ENCODE measurements at regions not wholly inside any gene's neighbourhood (a gene's known extent, or its start where the extent isn't known, plus 50 kb on each side); places are given as distances from the start of the nearest gene placed in this dataset.

DNA sequence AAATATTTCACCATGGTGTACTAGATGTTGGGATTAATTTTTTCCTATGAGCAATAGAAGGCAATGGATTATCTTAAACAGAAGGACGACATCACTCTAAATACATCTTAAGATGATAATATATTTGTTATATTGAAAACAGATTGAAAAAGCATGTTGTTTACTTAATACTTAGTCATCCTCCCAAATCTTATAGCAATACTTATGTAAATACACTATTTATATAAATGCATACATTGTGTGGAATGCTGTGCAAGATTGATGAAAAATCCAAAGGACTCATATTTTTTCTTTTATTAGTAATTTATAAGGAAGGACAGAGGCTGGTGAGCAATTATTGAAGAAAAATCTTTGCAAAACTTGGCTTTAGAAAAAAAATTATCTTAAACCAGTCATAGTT is 593.5 kb downstream of the MMUT start:
- no peak for ATAC-seq
- intact Hi-C loops (cut with DNase I): no loop called here
- no peak for DNase-seq (ENCODE audit: low spot score)

DNA sequence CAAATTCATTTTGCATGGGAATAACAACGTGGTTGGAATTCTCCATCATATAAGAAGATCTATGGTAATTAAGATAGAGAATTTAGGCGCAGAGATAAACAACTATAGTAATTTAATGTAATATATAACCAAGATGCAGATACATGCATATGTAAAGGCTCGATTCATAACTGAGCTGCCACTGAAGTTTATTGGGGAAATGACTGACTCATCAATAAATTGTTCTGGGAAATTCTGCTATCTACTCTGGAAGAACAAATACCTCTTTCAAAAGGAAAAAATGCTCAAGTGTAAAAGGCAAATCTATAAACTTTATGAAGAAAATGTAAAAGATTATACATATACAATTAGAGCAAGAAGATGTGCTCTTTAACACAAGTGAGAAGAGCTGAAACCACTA is 596.4 kb downstream of the MMUT start:
- ATAC-seq (no peak), DNase-seq (ENCODE audit: low spot score) (no peak)
- intact Hi-C loops (cut with DNase I): no loop called here

GRCh38 chr6:48860175-48860574 is 602.9 kb downstream of the MMUT start:
- intact Hi-C loops (cut with DNase I): no loop called here
- no peak for ATAC-seq
- DNase-seq (ENCODE audit: low spot score): no peak

GRCh38 chr6:48859562-48860123 is 603.4 kb downstream of the MMUT start:
- no peak for DNase-seq (ENCODE audit: low spot score)
- no peak for ATAC-seq
- intact Hi-C loops (cut with DNase I): no loop called here

DNA sequence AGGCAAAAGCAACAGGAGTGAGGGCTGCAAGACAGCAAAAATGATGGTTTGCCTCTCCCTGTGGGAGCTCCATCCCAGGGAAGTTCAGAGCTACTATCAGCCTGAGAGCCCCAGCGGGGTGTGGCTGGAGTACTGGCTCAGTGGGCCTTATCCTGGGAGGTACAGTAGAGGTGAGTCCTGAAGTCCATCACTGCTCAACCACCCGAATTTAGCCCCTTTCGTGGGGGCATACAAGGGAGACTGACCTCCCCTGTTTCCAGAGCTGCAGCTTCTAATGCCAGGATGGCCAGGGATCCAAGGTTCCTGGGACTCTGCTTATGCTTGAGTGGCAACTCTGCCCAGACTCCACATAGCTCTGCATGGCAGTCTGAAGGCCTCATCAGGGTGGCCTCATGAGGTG is 617.8 kb downstream of the MMUT start:
- DNase-seq (ENCODE audit: low spot score) (no peak), ATAC-seq (no peak)
- intact Hi-C loops (cut with DNase I): no loop called here

DNA sequence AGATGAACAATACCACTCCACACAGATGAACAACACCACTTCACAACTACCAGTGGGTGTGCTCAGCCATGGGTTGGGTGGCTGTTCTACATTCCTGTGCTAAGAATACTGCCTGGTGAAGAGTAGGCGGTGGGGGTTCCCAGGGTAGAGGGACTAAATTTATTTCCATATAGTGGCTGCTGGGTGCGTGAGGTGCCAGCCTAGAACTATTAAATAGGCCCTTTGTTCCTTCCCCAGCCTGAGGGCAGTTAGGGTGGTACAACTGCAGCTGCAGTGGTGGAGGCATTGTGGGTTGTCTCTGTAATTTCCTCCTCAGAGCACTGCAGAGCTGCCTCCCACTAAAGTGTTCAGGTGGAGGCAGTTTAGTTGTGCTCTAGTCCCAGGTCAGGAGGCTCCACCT is 618.4 kb downstream of the MMUT start:
- intact Hi-C loops (cut with DNase I): loop anchor here (5.0 kb wide), 1 partner anchor 1377 kb away; no protein-coding TSS in a partner anchor
- ATAC-seq: no peak
- no peak for DNase-seq (ENCODE audit: low spot score)

DNA sequence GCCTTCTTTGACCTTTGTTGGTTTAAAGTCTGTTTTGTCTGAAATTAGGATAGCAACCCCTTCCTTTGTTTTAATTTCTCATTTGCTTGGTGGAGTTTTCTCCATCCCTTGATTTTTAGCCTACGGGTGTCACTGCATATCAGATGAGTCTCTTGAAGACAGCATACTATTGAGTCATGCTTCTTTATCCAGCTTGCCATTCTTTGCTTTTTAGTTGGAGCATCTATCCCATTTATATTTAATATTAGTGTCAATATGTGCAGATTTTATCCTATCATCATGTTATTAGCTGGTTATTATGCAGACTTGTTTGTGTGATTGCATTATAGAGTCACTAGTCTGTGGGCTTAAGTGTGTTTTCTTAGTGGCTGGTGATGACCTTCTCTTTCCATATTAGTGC is 622.2 kb downstream of the MMUT start:
- intact Hi-C loops (cut with DNase I): loop anchor here (5.0 kb wide), 1 partner anchor 1374 kb away; no protein-coding TSS in a partner anchor
- ATAC-seq (no peak), DNase-seq (ENCODE audit: low spot score) (no peak)

DNA sequence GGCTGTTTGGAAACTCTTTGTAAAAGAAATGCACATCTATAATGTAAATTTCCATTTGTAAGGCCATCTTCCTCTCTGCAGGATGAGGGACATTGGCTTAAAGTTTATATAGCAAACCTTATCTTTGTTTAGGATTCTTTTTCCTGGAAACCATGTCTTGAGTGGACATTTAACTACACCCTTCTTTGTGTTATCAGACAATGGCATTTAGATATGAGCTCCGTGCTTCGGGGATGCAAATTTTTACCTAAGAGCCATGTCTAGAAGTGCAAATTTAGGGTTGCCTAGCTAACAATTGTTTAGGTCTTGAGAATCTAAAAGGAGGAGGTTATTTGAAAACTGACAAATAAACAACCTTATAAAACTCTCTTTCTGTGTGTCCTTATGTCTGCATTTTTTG is 623.8 kb downstream of the MMUT start:
- intact Hi-C loops (cut with DNase I): no loop called here
- ATAC-seq: no peak
- no peak for DNase-seq (ENCODE audit: low spot score)

- ATAC-seq: no peak
Observed at GRCh38 chr6:48837744-48838143, 625.3 kb downstream of the MMUT start.

DNA sequence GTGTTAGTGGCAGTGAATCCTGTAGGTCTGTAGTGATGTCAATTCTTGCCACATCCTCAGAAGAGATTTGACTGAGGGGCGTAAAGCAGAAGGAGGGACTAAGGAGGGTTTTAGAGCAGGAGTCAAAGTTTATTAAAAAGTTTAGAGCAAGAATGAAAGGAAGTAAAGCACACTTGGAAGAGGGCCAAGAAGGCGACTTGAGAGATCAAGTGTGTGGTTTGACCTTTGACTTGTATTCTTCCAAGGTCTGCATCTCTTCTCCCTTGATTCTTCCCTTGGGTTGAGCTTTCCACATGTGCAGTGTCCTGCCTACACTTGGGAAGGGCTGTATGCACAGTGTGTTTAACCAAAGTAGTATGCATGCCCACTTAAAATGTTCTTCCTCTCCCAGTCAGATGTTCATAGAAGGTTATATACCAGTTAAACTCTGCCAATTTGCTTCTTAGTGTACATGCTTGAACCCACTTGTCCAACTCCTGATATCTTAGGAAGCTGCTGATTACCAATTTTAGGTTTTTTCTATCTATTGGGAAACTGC is 627.6 kb downstream of the MMUT start:
- ATAC-seq (no peak), DNase-seq (ENCODE audit: low spot score) (no peak)
- intact Hi-C loops (cut with DNase I): no loop called here

More at GRCh38 chr6:48837744-48838143, 625.3 kb downstream of the MMUT start:
- intact Hi-C loops (cut with DNase I): no loop called here
- no peak for DNase-seq (ENCODE audit: low spot score)

- DNase-seq (ENCODE audit: low spot score) (no peak), ATAC-seq (no peak)
- intact Hi-C loops (cut with DNase I): no loop called here
Observed at GRCh38 chr6:48834706-48835105, 628.3 kb downstream of the MMUT start.

- ATAC-seq (no peak), DNase-seq (ENCODE audit: low spot score) (no peak)
Observed at GRCh38 chr6:48833916-48834315, 629.1 kb downstream of the MMUT start.

GRCh38 chr6:48826901-48827701 is 636.0 kb downstream of the MMUT start:
- DNase-seq (ENCODE audit: low spot score) (no peak), ATAC-seq (no peak)
- intact Hi-C loops (cut with DNase I): no loop called here

More at GRCh38 chr6:48833916-48834315, 629.1 kb downstream of the MMUT start:
- intact Hi-C loops (cut with DNase I): no loop called here

- intact Hi-C loops (cut with DNase I): no loop called here
- DNase-seq (ENCODE audit: low spot score): no peak
- no peak for ATAC-seq
Observed at GRCh38 chr6:48826152-48826515, 636.9 kb downstream of the MMUT start.

GRCh38 chr6:48825501-48826151 is 637.4 kb downstream of the MMUT start:
- no peak for ATAC-seq
- intact Hi-C loops (cut with DNase I): no loop called here
- no peak for DNase-seq (ENCODE audit: low spot score)

DNA sequence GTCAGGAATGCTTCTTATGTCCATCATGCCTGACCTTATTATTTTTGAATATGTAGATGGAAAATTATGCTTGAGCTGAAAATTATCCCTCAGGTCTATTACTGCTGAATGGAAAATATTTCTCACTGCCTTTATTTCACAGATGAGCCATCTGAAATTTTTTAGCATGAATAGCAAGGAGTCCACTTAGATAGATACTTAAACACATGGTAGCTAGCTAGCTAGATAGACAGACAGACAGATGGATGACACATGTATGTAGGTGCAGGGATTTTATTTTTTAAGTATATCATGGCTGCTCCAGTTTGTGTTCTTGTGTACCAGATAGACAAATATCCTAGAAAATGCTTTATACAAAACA is 645.0 kb downstream of the MMUT start:
- intact Hi-C loops (cut with DNase I): no loop called here
- ATAC-seq (no peak), DNase-seq (ENCODE audit: low spot score) (no peak)

DNA sequence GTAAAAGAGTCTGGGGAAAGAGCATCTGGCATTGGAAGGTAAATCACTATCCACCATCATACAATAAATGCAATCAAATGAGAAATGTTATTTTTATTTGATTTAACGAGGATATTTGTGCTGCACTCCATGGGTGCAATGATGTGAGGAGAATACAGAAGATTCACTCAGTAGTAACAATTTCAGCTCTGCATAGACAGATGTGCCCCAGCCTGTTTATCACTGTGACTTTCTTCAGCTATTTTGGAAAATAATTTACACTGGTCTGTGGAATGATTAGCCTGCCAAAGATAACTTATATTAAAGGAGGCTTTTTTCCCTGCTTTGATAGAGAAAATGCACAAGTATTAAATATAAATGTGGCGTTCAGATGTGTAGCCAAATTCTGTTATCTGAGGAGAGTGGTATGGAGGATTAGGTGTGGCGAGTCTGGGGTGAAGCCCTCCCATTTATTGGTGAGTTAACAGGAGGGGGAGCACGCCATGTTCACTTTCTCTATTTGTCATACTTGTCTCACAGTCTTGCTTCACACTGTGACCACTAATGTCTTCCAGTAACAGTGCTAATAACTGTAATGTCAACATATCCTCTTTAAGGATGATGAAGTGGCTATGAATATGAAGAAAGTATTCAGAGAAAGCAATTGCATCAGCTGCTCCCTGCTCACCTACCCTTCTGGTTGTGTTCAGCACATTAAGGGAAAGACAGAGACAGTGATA is 645.6 kb downstream of the MMUT start:
- intact Hi-C loops (cut with DNase I): no loop called here
- DNase-seq (ENCODE audit: low spot score) (no peak), ATAC-seq (no peak)

DNA sequence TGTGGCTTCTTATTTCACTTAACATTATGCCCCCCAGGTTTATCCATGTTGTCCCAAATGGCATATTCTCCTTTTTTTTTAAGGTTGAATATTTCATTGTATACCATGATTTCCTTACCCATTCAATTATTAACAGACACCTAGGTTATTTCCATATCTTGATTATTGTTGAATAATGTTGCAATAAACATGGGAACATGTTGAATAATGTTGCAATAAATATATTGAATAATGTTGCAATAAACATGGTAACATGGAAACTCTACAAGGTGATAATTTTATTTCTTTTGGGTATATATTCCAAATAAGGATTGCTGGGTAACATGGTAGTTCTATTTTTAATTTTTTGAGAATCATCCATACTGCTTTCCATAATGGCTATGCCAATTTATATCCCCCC is 648.1 kb downstream of the MMUT start:
- no peak for DNase-seq (ENCODE audit: low spot score)
- no peak for ATAC-seq
- intact Hi-C loops (cut with DNase I): no loop called here

DNA sequence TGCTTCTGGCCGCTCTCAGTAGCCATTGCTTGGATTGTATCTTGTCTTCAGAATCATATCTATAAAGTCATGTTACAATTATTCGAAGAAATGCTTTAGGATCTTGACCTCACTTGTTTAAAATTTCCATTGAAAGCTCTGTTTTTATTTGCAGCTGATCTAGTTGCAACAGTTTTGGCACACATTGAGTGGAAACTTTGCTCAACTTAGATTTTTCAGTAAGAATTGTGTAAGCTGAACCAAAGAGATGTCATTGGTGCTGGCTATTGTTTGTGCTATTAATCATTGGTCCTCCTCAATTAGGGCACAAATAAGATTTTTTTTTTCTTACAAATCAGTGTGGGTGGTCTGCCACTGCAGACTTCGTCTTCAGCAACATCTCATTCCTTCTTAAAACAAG is 649.2 kb downstream of the MMUT start:
- DNase-seq (ENCODE audit: low spot score): no peak
- intact Hi-C loops (cut with DNase I): no loop called here
- no peak for ATAC-seq

- intact Hi-C loops (cut with DNase I): no loop called here
- ATAC-seq: no peak
- no peak for DNase-seq (ENCODE audit: low spot score)
Observed at GRCh38 chr6:48809700-48810099, 653.4 kb downstream of the MMUT start.
